HG03095 (cell line): ENCODE measurements at regions not wholly inside any gene's neighbourhood (a gene's known extent, or its start where the extent isn't known, plus 50 kb on each side); places are given as distances from the start of the nearest gene placed in this dataset.

Experiments
- ATAC-seq: cut with Tn5 transposase; IDR thresholded peaks from one replicate; pipeline ENCODE4 v1.9.1; 2021; ENCODE audit warnings: moderate library complexity; ENCODE audit not compliant: unreplicated experiment

DNA sequence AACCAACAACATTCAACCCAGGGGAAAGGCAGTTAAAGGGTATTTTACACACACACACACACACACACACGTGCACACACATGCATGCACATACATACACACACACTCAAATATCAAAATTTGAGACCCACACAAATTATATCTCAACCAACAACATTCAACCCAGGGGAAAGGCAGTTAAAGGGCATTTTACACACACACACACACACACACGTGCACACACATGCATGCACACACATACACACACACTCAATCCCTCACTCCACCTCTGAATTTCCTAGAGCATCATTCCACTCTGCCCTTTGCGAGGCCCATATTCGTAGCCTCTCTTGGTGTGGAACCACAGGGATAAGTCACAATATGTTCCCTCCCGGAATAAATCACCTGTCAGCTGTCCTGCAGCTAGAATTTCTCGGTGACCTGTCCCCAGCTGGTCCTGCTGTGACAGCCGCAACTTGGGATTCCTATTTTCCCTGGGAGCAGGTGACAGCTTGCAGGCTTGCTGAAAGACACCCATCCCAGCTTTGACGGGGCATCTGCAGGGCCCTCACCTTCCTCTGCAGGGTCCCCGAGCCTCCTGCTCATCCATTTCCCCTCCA lies 122.7 kb downstream of the PSMG1 start:
- ATAC-seq: no peak

DNA sequence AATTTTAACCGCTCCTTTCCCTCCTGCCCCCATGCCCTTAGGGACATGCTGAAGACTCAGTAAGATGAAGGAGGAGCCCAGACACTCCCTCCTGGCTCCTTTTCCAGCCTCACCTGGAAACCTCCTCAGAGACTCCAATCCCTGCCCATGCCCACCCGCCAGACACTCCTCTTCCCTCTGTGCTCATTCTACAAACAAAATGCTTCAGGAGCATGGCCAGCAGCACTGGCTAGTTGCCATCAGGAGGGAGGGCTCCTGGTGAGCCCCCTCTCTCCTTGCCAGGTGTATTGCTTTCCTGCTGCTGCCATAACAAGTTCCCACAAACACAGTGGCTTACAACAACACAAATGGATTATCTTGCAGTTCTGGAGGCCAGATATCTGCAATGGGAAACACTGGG lies 126.1 kb downstream of the PSMG1 start:
- ATAC-seq: no peak

DNA sequence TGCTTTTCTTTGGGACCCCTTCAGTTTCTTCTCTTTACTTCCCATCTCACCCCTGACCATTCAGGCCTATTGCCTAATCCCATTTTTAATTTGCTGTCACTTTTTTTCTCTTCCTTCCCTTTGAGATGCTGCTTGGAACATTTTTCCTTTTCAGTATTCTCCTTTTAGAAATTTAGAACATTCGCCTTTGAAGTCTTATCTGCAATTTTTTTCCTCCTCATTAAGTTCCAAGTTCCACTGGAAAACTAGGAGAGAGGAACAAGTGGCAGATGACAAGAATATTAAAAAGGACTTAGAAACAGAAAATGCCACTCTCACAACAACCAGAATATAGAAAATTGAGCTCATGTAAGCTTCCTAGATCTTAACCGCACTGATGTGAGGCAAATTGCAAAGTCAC lies 126.6 kb downstream of the PSMG1 start:
- no peak for ATAC-seq

DNA sequence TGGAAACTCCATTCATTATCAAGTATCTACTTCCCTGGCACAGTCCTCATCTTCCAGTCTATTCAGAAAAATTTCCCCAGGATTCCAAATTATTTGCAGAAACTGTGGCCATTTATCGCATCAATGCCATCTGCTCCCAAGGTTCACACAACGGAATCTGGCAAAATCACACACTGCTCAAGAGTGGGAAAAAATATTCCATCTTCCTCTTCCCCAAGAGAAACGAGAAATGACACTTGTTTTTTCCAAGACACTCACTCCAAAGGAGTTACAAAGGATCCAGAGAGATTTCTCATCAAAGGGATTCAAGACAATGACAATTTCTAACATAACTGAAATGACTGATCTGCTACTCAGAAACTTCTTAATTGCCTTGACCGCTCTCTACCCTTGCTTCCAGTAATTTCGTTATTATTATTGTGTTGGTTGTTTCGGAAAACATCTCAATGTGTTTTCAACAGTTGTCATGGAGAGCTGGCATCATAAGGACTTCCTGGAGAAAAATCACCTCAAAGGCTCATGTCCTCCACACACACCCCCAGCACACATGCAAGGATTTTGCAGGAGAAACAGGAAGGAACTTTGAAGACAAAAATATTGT lies 128.0 kb downstream of the PSMG1 start:
- ATAC-seq: no peak

DNA sequence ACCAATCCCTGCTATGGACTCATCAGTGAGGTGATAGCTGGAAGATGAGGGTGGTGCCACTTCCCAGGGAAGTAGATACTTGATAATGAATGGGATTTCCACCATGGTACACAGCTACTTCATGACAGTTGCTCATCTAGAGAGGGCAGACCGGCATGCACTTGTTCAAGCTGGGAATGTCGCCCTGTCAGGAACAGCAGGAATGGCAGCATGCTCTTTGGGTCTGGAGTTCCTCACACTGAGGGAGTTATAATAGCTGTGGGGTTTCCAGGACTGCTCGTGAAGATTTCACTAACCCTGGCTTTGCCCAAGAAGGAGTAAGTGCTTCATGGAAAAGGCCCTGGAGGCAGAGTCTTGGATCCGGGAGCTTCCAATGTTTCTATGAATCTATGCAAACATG lies 129.2 kb downstream of the PSMG1 start:
- ATAC-seq: no peak

DNA sequence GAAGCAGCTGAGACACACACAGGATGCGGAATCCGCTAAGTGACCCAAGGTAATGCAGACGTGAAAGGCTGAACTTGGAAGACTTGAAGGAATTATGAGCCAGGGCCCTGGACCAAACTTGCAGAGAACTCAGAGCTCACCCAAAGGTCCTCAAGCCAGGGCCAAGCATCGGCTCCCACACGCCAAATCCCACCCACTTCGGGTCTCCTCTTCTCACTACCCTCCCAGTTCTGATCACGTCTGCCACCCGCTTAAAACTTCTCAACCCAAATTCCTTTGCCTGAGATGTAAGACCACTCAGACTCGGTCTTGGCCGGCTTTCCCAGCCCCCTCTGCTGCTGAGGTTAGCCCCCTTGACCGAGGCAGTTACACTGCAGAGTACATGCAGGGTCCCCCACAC lies 130.1 kb downstream of the PSMG1 start:
- ATAC-seq: no peak

DNA sequence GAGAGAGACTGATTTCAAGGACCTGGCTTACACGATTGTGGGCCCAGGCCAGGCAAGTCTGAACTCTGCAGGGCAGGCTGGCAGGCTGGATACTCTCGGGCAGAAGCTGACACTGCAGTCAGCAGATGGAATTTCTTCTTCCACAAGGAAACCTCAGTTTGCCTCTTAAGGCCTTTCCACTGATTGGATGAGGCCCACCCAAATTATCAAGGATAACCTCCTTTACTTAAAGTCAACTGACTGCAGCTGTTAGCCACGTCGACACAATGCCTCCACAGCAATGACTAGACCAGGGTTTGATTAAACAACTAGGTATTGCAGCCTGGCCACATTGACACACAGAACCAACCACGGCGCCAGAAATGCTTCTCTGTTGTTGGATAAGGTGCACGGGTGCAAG lies 130.5 kb downstream of the PSMG1 start:
- ATAC-seq: no peak

DNA sequence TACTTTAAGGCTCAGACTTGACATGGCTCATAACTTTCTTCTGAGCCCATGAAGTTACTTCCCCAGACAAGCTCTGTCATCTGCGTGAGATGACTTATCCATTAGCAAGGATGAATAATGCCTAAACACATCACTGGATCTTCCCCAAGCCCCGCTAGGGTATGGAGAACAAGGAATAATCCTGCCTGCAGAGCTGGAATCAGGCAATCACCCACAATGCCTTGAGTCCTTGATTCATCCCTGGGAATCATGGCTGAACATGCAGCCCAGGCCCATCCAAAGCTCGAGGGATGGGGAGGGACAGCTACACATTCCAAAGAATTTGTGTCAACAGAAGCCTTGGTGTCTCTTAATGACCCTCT lies 131.7 kb downstream of the PSMG1 start:
- ATAC-seq: no peak

DNA sequence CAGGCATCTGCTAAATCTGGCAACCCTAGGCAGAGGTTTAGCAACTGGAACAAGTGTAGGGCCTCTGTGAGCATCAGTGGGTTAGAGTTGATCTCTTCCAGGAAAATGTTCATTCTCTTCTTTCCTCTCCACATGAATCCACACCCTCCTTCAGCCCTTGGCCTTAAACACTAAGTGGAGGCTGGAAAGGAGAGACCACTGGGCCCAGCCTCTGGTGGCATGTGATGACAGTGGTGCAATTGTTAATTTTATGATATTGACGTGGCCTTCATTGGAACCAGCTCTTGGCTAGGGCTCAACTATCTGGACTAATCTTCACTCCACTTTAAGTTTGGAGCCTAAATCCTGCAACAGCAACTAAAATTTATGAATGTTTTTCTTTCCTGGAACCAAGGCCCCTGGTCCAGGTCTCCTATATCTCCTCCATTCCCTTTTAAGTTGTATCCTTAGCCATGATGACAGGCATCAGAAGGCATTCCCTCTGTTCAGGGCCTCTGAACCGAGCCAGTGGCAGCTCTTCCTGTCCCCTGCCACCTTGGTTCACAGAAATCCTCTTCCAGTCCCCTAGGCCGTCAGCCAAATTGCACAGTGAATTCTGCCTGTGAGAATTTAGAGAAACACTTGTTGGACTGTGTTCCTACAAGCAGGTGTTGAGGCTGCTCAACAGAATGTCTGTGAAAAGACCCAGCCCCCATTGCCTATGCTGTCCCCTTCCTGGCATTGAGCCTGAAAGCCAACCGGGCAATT lies 132.2 kb downstream of the PSMG1 start:
- no peak for ATAC-seq

DNA sequence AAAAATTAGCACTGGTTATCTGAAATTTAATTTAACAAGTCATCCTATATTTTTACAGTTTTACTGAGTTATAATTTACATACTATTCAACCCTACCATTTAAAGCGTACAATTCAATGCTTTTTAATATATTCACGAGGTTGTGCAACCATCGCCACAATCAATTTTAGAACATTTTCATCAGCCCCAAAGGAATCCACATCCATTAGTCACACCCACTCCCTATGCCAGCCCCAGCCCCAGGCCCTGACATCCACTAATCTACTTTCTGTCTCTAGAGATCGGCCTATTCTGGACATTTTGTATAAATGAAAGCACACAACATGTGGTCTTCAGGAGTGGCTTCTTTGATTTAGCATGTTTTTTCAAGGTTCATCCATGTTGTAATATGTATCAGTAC lies 134.7 kb downstream of the PSMG1 start:
- ATAC-seq: no peak

DNA sequence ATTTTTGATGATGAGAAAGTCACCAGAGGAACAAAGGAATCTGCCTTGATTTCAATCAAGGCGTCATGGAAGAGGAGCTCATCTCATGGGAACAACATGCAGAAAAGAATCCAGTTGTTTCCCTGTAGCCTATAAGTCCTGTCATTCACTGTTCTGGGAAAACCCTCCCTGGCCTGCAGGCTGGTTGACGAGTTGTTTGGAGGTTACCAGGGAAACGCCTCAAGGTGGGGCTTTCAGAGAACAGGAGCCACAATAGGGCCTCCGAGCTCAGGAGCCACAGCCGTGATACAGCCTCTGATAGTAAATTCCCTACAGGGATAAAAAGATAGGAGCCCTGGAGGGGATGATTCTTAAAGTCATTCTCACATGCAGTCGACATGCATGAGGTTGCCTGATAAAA lies 135.2 kb downstream of the PSMG1 start:
- no peak for ATAC-seq

DNA sequence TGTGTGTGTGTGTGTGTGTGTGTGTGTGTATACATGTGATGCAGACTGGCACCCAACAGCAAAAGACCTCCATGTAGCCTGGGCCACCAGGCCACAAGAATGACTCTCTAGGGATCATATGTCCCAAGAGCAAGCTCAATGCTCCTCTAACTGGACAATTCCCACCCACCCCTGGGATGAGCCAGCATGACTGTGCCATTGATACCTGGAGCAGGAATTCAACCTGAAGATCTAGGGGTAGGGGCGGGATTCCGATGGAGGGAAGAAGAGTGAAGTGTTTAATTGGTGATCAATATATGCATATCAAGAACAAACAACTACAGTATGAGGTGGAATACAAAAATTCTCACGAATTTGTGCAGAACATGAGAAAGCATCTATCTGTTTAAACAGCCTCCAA lies 136.2 kb downstream of the PSMG1 start:
- ATAC-seq: no peak

DNA sequence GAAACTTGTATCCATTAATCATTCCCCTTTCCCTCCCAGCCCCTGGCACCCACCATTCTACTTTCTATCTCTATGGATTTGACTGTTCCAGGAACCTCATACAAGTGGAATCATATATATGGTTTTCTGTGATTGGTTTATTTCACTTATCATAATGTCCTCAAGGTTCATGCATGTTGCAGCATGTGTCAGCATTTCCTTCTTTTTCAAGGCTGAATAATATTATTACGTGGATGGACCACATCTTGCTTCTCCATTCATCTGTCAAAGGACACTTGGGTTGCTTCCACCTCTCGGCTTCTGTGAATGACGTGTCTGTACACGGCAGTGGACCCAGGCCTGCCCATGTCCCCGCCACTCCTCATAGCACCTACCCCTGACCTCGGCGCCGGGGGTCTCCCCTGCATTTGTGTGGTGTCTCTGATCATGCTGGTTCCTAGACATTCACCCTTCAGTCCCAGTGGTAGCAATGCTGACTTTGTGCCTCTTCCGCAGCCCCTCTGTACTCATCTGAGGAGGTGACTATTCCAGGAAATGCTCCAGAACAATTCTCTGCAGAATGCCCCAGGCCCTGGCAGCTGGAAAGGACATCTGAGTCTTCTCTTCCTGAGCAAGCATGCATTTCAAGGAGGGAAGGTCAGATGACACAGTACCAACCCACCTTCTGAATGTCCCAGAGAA lies 136.9 kb downstream of the PSMG1 start:
- ATAC-seq: no peak

DNA sequence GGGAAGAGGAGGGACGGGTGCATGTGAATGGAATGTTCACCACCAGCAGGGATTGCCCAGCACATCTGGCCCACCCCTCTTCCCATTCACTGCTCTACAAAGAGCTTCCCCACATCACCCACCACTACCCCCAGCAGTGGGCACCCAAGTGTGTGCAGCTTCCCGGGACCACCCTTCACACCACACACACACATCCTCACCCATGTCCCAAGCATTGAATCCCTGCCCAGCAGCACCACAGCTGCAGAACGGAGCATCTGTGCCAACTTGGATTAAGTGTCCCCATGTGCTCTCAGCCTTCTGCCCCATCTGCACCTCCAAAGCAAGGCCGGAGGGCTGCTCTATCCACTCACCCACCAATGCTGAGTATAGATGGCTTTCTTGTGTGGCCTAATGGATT lies 141.4 kb downstream of the PSMG1 start:
- no peak for ATAC-seq

DNA sequence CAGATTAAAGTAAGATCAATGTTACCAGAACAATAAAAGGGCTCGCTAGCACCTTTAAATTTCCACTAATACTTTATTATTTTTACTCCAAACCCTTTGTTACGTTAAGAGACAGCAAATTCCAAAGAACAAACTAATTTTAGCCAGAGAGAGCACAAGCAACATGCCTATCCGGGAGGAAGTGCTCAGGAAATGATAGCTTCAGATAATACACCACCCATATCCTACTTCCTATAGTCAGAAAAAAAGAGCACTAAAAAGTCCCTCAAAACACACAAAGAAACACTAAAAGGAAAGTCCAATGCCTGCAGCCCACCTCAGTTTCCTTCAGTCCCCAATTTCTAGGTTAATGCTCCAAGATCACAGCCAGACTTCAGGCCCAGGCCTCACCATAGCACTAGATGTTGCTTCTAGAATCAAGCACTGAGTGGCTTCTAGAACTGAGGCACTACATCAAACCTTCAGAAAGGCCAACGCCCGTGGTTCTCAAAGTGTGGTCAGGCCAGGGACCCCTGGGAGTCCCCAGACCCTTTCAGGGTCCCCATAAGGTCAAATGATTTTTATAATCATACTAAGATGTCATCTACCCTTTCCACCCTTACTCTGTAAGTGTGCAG lies 142.6 kb downstream of the PSMG1 start:
- ATAC-seq: no peak

DNA sequence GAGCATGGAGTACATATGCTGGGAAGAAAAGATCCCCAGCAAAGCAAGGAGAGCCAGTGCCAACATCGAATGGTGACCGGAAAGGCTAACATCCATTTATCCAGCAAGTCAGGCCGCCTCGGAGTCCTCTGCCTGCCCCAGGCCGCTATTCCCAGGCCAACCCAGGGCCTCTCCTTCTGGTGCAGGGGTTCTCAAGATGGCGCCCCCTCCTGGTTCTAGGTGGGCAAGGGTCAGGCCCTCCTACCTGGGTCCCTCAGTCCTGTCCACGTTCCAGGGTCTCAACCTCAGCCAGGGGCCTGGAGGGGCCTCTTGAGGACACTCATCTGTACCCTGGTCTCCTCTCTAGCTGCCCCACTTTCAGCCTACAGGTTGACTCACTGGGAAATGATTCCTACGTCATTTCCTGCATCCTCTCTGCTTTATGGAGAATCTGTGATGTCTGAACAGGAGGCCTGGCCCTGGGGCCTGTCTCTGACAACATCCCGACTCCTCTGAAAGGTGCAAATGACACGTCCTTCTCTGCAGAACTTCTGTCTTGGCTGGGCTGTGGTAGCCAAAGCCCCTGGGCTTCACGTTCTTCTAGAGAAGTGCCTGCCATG lies 145.3 kb downstream of the PSMG1 start:
- ATAC-seq: no peak

DNA sequence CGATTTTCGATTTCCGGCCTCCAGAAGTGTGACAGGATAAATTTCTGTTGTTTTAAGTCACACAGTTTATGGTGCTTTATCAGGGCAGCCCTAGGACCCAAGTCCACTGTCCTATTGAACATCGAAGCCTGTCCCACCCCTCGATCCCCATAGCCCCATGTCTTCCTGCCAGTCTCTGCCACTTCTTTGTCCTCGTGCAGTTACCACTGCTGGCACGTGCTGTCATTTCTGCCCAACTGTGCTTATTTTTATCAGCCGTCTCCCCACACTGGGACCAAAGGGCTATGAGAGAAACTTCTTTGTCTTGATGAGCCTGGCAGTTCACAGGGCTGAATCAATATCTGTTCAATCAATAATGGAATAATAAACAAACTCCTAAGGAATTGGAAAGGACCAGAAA lies 146.7 kb downstream of the PSMG1 start:
- ATAC-seq: no peak

DNA sequence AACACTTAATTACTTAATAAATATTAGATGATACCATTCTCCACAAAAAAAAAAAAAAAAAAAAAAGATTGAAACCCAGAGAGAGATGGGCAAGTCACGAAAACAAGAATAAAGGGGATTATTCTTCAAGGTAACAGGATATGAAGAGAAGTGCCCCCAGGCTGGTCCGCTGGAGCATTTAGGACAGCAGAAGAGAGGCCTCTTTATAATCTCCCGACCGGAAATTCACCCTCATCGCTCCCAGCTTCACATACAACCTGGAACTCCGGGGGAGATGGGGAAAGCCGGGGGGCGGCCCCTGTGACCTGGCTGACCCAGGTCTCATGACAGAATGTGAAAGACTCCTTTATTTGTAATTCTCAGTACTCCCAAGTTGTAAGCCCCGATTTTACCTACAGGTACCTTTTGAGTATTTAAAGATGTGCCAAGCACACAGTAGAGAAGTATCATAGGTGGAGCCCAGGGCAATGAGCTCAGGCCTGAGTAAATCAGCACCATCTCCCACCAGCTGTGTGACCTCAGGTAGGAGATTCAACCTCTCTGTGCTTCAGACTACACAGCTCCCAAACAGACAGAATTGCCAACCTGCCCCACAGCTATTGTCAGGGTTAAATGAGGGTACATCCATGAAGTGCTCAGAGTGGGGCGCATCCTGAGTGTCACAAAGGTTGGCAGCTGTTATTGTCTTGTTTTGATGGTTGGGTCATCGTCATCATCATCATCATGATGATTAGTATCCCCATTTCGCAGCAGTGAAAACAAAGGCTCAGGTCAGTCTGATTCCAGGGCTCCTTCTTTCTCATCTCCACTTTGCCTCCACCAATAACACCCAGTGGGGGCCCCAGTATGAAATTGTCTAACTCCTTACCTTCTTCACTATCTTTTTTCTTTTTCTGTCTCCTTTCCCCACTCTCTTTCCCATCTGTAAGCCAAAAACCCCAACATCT lies 148.4 kb downstream of the PSMG1 start:
- ATAC-seq: no peak

DNA sequence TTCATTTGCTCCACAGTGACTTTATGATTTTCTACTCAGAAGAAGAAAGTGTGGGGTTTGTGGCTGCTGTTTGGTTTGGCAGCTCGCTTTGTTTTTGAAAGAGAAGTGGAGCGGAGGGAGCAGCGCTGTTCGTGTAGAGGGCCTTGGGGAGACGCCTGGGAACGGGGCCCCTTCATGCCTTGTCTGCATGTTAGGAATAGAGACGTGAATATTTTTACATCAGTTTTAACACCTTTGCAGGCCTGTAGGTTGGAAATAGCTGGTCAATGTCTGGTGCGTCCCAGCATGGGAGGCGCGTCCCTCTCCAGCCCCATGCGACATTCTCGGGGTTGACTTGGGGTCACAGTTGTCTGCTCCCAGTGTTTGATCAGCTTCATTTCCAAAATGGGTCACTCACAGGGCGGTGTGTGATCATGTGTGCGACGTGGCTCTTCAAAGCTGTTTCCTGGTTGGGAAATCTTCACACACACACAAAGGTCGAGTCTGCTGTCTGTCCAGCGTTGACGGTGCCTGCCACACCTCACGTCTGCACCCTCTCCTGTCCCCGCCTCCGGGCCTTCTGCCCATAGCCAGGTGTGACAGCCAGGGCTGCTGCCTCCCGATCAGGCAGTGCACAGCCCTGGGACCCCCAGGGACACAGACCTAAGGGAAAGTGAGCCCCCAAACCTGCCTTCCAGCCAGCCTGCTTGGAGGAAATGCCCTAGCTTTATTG lies 149.2 kb downstream of the PSMG1 start:
- no peak for ATAC-seq
